Mucosa of descending colon (tissue), 3 donors: ENCODE measurements at regions not wholly inside any gene's neighbourhood (a gene's known extent, or its start where the extent isn't known, plus 50 kb on each side); places are given as distances from the start of the nearest gene placed in this dataset.

Experiments
- ATAC-seq: fragments of 200-7000 bp; cut with Tn5 transposase; one replicate; pipeline ENCODE4 v1.9.1; 2020; ENCODE audit warnings: mild to moderate bottlenecking, moderate library complexity
- DNase-seq, 3 donors: peaks; one replicate each; pipeline ENCODE4 v3.0.0-alpha.2; 2020
- H3K36me3 ChIP-seq: fragments of 200-600 bp; one replicate; pipeline ENCODE4 v1.8.0; 2021; ENCODE audit warnings: low read depth, mild to moderate bottlenecking
- H3K4me1 ChIP-seq: fragments of 200-600 bp; one replicate; pipeline ENCODE4 v1.8.0; 2021; ENCODE audit warnings: low read depth, mild to moderate bottlenecking
- H3K4me3 ChIP-seq: fragments of 200-600 bp; one replicate; pipeline ENCODE4 v1.8.0; 2021; ENCODE audit warnings: mild to moderate bottlenecking
- H3K9me3 ChIP-seq: fragments of 200-600 bp; one replicate; pipeline ENCODE4 v1.8.0; 2021; ENCODE audit warnings: mild to moderate bottlenecking
- CTCF ChIP-seq: fragments of 200-600 bp; IDR thresholded peaks from one replicate; pipeline ENCODE4 v1.8.0; 2022; ENCODE audit warnings: antibody characterized with exemption, mild to moderate bottlenecking
- intact Hi-C, 2 donors: fragments of 100-400 bp; cut with DNase I in 1 of 2; cut with micrococcal nuclease in 1 of 2; formaldehyde crosslinking; loops; one replicate each; pipeline versions ENCODE4 v1.11.0 to v1.11.1; 2022; cut with DNase I, micrococcal nuclease
- donor health status: DM: no; HTN: no; CAD: no; lungs with moderate emphysema.
- donor health status: DM: no; HTN: no; CAD: no.
- donor health status: DM: no; HTN: yes; CAD: no.

GRCh38 chr6:147699140-147699539 is 190.7 kb downstream of the SAMD5 start:
- no peak for TF ChIP-seq CTCF
- ATAC-seq: no peak
- no peaks in the 10 kb centered on the region for H3K9me3 ChIP-seq
- intact Hi-C loops: no loop called here
- no peak overlapping the region for H3K4me3 ChIP-seq
- H3K36me3 ChIP-seq: no peaks in the 10 kb centered on the region
- DNase-seq: no peak
- no peaks in the 10 kb centered on the region for H3K4me1 ChIP-seq

- DNase-seq: no peak
- Histone ChIP-seq H3K4me1 (no peaks in the 10 kb centered on the region), H3K4me3 (no peak overlapping the region), H3K9me3 (no peaks in the 10 kb centered on the region), H3K36me3 (no peaks in the 10 kb centered on the region)
- intact Hi-C loops: no loop called here
- no peak for TF ChIP-seq CTCF
- ATAC-seq: no peak
Measured at GRCh38 chr6:147699637-147700036, 191.1 kb downstream of the SAMD5 start.

- DNase-seq (no peak), ATAC-seq (no peak)
- H3K9me3 ChIP-seq: no peaks in the 10 kb centered on the region
- no peak overlapping the region for H3K4me3 ChIP-seq
- no peaks in the 10 kb centered on the region for H3K36me3 ChIP-seq
- no peaks in the 10 kb centered on the region for H3K4me1 ChIP-seq
- intact Hi-C loops: no loop called here
- no peak for TF ChIP-seq CTCF
Measured at GRCh38 chr6:147700436-147701209, 192.1 kb downstream of the SAMD5 start.

GRCh38 chr6:147704691-147705090 is 196.2 kb downstream of the SAMD5 start:
- no peak for DNase-seq
- TF ChIP-seq CTCF: no peak
- intact Hi-C loops: no loop called here
- Histone ChIP-seq H3K4me3 (no peak overlapping the region), H3K36me3 (no peaks in the 10 kb centered on the region), H3K4me1 (no peaks in the 10 kb centered on the region), H3K9me3 (no peaks in the 10 kb centered on the region)
- ATAC-seq: no peak

GRCh38 chr6:147707524-147707923 is 199.0 kb downstream of the SAMD5 start:
- ATAC-seq (peak; percentile 15), DNase-seq (no peak)
- intact Hi-C loops: no loop called here

More at GRCh38 chr6:147707524-147707923, 199.0 kb downstream of the SAMD5 start:
- H3K4me1 ChIP-seq: no peaks in the 10 kb centered on the region
- H3K36me3 ChIP-seq: no peaks in the 10 kb centered on the region
- TF ChIP-seq CTCF: no peak
- H3K9me3 ChIP-seq: no peaks in the 10 kb centered on the region
- H3K4me3 ChIP-seq: no peak overlapping the region
